ENCODE measurements at regions not wholly inside any gene's neighbourhood (a gene's known extent, or its start where the extent isn't known, plus 50 kb on each side); places are given as distances from the start of the nearest gene placed in this dataset.

- TF ChIP-seq CTCF (IDR thresholded peaks at IDR 0.05) (no peak), POLR2AphosphoS5 (IDR thresholded peaks at IDR 0.05) (no peak), POLR2A (IDR thresholded peaks at IDR 0.05) (no peak)
These were observed 612.8 kb downstream of the C4orf33 start for GRCh38 chr4:129708784-129709183.
